ENCODE measurements at regions not wholly inside any gene's neighbourhood (a gene's known extent, or its start where the extent isn't known, plus 50 kb on each side); places are given as distances from the start of the nearest gene placed in this dataset.

DNA sequence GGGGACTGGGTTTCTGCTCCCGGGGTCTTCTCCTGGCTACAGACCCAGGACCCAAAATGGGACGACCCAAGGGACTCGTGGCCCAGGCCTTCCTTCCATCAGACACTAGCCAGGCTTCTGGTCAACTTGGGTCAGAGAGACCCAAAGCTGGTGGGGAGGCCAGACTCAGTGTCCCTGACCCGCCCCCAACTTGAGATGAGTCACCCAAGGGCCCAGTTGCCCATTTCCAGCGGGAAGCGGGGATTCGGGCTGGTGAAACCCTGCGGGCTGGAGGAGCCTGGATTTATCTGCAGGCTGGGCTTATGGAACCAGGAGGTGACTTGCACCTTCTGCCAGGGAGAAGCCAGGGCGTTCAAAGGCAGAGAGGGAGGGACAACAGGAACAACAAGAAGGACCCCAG lies 81.5 kb downstream of the RFLNA start:
- Histone ChIP-seq H3K27ac (ENCODE audit: low read depth in 1 of 2, low read length in 1 of 2) (no peak overlapping the region), H3K36me3 (ENCODE audit: control insufficient read depth in 4 of 4, insufficient read depth in 4 of 4, low read length in 4 of 4) (peaks cover 0 to 58% (median 32%) of the 10 kb centered on the region in 4 donors)
- TF ChIP-seq, protein P1, sequence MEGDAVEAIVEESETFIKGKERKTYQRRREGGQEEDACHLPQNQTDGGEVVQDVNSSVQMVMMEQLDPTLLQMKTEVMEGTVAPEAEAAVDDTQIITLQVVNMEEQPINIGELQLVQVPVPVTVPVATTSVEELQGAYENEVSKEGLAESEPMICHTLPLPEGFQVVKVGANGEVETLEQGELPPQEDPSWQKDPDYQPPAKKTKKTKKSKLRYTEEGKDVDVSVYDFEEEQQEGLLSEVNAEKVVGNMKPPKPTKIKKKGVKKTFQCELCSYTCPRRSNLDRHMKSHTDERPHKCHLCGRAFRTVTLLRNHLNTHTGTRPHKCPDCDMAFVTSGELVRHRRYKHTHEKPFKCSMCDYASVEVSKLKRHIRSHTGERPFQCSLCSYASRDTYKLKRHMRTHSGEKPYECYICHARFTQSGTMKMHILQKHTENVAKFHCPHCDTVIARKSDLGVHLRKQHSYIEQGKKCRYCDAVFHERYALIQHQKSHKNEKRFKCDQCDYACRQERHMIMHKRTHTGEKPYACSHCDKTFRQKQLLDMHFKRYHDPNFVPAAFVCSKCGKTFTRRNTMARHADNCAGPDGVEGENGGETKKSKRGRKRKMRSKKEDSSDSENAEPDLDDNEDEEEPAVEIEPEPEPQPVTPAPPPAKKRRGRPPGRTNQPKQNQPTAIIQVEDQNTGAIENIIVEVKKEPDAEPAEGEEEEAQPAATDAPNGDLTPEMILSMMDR (IDR thresholded peaks at IDR 0.05; ENCODE audit: control extremely low read depth, extremely low read depth): no peak

DNA sequence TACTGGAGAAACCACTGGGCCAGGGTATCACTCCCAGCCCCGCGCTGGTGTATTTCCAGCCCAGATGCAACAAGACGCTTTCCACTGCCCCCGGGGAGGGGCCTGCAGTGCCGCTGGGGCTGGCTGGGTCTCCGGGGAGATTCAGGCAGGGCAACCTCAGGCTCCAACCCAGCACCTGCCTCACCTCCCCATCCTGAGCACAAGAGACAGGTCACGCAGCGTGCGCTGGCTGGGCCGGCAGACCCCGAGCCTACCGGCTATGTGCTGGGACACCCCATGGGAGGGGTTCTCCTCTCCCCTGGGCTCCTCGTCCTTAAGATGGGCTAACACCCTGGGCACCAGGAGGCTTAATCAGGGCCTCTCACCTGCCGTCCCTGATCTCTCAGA lies 80.9 kb downstream of the RFLNA start:
- TF ChIP-seq, protein P1 (IDR thresholded peaks at IDR 0.05; ENCODE audit: control extremely low read depth, extremely low read depth): no peak
- WGBS, 2 donors: 90 to 93% methylated on average over 14 of the region's 14 CpGs
- ATAC-seq (ENCODE audit: insufficient read depth, low FRiP score): no peak
- Histone ChIP-seq H3K27ac (ENCODE audit: low read depth in 1 of 2, low read length in 1 of 2) (no peak overlapping the region), H3K36me3 (ENCODE audit: control insufficient read depth in 4 of 4, insufficient read depth in 4 of 4, low read length in 4 of 4) (peaks cover 0 to 65% (median 32%) of the 10 kb centered on the region in 4 donors), H3K9me3 (ENCODE audit: control insufficient read depth in 4 of 4, insufficient read depth in 3 of 4, low read length in 3 of 4) (no peaks in the 10 kb centered on the region), H3K4me1 (ENCODE audit: control insufficient read depth in 5 of 5, insufficient read depth in 5 of 5, low read length in 5 of 5) (peaks cover 3 to 17% (median 12%) of the 10 kb centered on the region in 5 donors), H3K9ac (ENCODE audit: insufficient read depth in 1 of 2, low read length in 2 of 2) (no peak overlapping the region), H3K4me3 (no peak overlapping the region), H3K27me3 (ENCODE audit: control insufficient read depth in 3 of 3, insufficient read depth in 3 of 3, low read length in 2 of 3) (no peaks in the 10 kb centered on the region)
- DNase-seq: no peak

More for the DNA sequence above, 81.5 kb downstream of the RFLNA start:
- Histone ChIP-seq H3K4me3 (no peak overlapping the region), H3K27me3 (ENCODE audit: control insufficient read depth in 3 of 3, insufficient read depth in 3 of 3, low read length in 2 of 3) (no peaks in the 10 kb centered on the region), H3K4me1 (ENCODE audit: control insufficient read depth in 5 of 5, insufficient read depth in 5 of 5, low read length in 5 of 5) (peaks cover 6 to 22% (median 13%) of the 10 kb centered on the region in 5 donors), H3K9ac (ENCODE audit: insufficient read depth in 1 of 2, low read length in 2 of 2) (no peak overlapping the region), H3K9me3 (ENCODE audit: control insufficient read depth in 4 of 4, insufficient read depth in 3 of 4, low read length in 3 of 4) (no peaks in the 10 kb centered on the region)
- 96% methylated on average over 9 of the region's 9 CpGs for WGBS, 2 donors
- DNase-seq: no peak
- no peak for ATAC-seq (ENCODE audit: insufficient read depth, low FRiP score)

DNA sequence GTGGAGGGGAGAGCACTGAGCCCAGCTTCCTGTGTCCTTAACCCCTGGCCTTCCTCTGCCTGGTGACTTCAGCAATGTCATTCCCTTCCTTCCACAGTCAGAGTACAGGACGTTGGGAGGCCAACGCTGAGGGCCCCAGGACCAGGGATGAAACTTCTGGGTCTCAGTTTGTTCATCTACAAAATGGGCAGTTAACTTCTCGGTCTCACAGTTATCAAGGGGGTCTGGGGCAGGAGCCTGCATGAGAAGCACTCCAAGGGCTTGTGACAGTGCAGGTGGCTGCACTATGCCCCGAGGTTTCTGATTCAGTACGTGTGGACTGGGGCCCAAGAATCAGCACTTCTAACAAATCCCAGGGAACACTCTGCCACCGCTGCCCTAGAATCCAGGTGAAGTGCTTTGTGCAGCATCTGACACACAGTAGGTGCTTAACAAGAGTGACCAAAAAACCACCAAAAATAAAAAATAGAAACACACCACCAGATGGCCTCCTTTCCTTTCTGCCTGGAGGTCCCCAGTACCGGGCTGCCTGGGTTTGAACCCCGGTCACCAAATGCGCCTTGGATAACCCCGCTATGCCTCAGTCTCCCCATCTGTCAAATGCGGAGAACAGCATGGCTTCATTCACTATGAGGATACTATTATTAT lies 80.4 kb downstream of the RFLNA start:
- Histone ChIP-seq H3K27me3 (ENCODE audit: control insufficient read depth in 3 of 3, insufficient read depth in 3 of 3, low read length in 2 of 3) (no peaks in the 10 kb centered on the region), H3K9me3 (ENCODE audit: control insufficient read depth in 4 of 4, insufficient read depth in 3 of 4, low read length in 3 of 4) (no peaks in the 10 kb centered on the region), H3K9ac (ENCODE audit: insufficient read depth in 1 of 2, low read length in 2 of 2) (no peak overlapping the region), H3K36me3 (ENCODE audit: control insufficient read depth in 4 of 4, insufficient read depth in 4 of 4, low read length in 4 of 4) (peaks cover 0 to 69% (median 32%) of the 10 kb centered on the region in 4 donors), H3K4me1 (ENCODE audit: control insufficient read depth in 5 of 5, insufficient read depth in 5 of 5, low read length in 5 of 5) (peaks cover 0 to 17% (median 8%) of the 10 kb centered on the region in 5 donors), H3K4me3 (no peak overlapping the region), H3K27ac (ENCODE audit: low read depth in 1 of 2, low read length in 1 of 2) (no peak overlapping the region)
- DNase-seq (no peak), ATAC-seq (ENCODE audit: insufficient read depth, low FRiP score) (no peak)
- WGBS, 2 donors: 93% methylated on average over 11 of the region's 11 CpGs
- TF ChIP-seq, protein P1 (IDR thresholded peaks at IDR 0.05; ENCODE audit: control extremely low read depth, extremely low read depth): no peak

DNA sequence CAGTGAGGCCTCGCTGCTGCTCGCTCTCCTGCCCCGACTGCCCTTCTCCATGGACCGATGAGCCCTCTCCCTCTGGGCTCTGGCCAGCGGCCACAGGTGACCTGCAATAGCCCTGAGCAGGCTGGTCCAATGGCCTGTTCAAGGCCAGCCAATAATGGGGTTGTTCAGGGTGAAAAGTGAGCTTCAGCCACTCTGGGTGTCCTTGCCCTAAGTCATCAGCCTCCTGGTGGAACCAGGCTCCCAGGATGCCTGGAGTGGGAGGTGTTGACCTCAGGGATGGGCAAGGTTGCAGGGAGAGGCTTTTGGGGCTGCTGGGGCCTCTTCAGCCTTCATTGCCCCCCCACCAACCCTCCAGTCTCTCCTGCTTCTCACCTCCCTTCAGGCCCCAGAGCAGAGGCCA lies 79.7 kb downstream of the RFLNA start:
- ATAC-seq (ENCODE audit: insufficient read depth, low FRiP score) (no peak), DNase-seq (no peak)
- TF ChIP-seq, protein P1 (IDR thresholded peaks at IDR 0.05; ENCODE audit: control extremely low read depth, extremely low read depth): no peak
- peak overlapping the region in 1 of 2 donors; percentile 7 for H3K27ac ChIP-seq (ENCODE audit: low read depth in 1 of 2, low read length in 1 of 2)
- H3K9me3 ChIP-seq (ENCODE audit: control insufficient read depth in 4 of 4, insufficient read depth in 3 of 4, low read length in 3 of 4): no peaks in the 10 kb centered on the region
- WGBS, 2 donors: 81 to 87% methylated on average over 5 of the region's 5 CpGs
- H3K4me1 ChIP-seq (ENCODE audit: control insufficient read depth in 5 of 5, insufficient read depth in 5 of 5, low read length in 5 of 5): peaks cover 3 to 17% (median 13%) of the 10 kb centered on the region in 5 donors
- no peaks in the 10 kb centered on the region for H3K27me3 ChIP-seq (ENCODE audit: control insufficient read depth in 3 of 3, insufficient read depth in 3 of 3, low read length in 2 of 3)
- peaks cover 0 to 69% (median 29%) of the 10 kb centered on the region in 4 donors for H3K36me3 ChIP-seq (ENCODE audit: control insufficient read depth in 4 of 4, insufficient read depth in 4 of 4, low read length in 4 of 4)
- H3K9ac ChIP-seq (ENCODE audit: insufficient read depth in 1 of 2, low read length in 2 of 2): no peak overlapping the region
- H3K4me3 ChIP-seq: no peak overlapping the region
